Type B pancreatic cell (in vitro differentiated cells): ENCODE measurements at regions not wholly inside any gene's neighbourhood (a gene's known extent, or its start where the extent isn't known, plus 50 kb on each side); places are given as distances from the start of the nearest gene placed in this dataset.
A peak's percentile ranks its signal among the peaks of the same experiment; 100 is the strongest.

Experiments
- DNase-seq: peaks from one replicate; pipeline ENCODE4 v3.0.0; 2021; ENCODE audit warnings: mixed read lengths; ENCODE audit not compliant: unreplicated experiment; ENCODE audit errors: extremely low spot score
- H3K27ac Mint-ChIP-seq: 2 replicates; pipeline ENCODE4 v1.8.0; 2021; ENCODE audit warnings: mild to moderate bottlenecking, mixed read lengths
- H3K27me3 Mint-ChIP-seq: 2 replicates; pipeline ENCODE4 v1.8.0; 2021; ENCODE audit warnings: mixed read lengths
- H3K36me3 Mint-ChIP-seq: 2 replicates; pipeline ENCODE4 v1.8.0; 2021; ENCODE audit warnings: mixed read lengths
- H3K4me1 Mint-ChIP-seq: one replicate; pipeline ENCODE4 v1.8.0; 2021; ENCODE audit warnings: mixed read lengths; ENCODE audit not compliant: unreplicated experiment
- H3K4me3 Mint-ChIP-seq: 2 replicates; pipeline ENCODE4 v1.8.0; 2021; ENCODE audit warnings: mild to moderate bottlenecking, mixed read lengths
- H3K9me3 Mint-ChIP-seq: 2 replicates; pipeline ENCODE4 v1.8.0; 2021; ENCODE audit warnings: mixed read lengths
- TF ChIP-seq, protein P1 (sequence below): fragments of 200-600 bp; sonication (generic); conservative IDR thresholded peaks from 2 replicates; pipeline ENCODE4 v1.5.0; 2021; ENCODE audit warnings: antibody characterized with exemption, mild to moderate bottlenecking

- no peak for DNase-seq
- peaks cover 26% of the 10 kb centered on the region for H3K4me1 Mint-ChIP-seq
Measured at GRCh38 chr20:11204926-11205768, 531.3 kb upstream of the JAG1 start.

GRCh38 chr20:11205769-11206362 lies 532.1 kb upstream of the JAG1 start:
- H3K27ac Mint-ChIP-seq = no peak overlapping the region
- H3K9me3 Mint-ChIP-seq = no peaks in the 10 kb centered on the region
- no peaks in the 10 kb centered on the region for H3K36me3 Mint-ChIP-seq
- TF ChIP-seq, protein P1, sequence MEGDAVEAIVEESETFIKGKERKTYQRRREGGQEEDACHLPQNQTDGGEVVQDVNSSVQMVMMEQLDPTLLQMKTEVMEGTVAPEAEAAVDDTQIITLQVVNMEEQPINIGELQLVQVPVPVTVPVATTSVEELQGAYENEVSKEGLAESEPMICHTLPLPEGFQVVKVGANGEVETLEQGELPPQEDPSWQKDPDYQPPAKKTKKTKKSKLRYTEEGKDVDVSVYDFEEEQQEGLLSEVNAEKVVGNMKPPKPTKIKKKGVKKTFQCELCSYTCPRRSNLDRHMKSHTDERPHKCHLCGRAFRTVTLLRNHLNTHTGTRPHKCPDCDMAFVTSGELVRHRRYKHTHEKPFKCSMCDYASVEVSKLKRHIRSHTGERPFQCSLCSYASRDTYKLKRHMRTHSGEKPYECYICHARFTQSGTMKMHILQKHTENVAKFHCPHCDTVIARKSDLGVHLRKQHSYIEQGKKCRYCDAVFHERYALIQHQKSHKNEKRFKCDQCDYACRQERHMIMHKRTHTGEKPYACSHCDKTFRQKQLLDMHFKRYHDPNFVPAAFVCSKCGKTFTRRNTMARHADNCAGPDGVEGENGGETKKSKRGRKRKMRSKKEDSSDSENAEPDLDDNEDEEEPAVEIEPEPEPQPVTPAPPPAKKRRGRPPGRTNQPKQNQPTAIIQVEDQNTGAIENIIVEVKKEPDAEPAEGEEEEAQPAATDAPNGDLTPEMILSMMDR = no peak
- H3K4me3 Mint-ChIP-seq = no peak overlapping the region
- peaks cover 15% of the 10 kb centered on the region for H3K27me3 Mint-ChIP-seq
- no peak for DNase-seq
- peaks cover 28% of the 10 kb centered on the region for H3K4me1 Mint-ChIP-seq

More at GRCh38 chr20:11204926-11205768, 531.3 kb upstream of the JAG1 start:
- no peaks in the 10 kb centered on the region for H3K9me3 Mint-ChIP-seq
- no peaks in the 10 kb centered on the region for H3K36me3 Mint-ChIP-seq
- no peak overlapping the region for H3K27ac Mint-ChIP-seq
- H3K4me3 Mint-ChIP-seq = no peak overlapping the region
- H3K27me3 Mint-ChIP-seq = peaks cover 12% of the 10 kb centered on the region
- TF ChIP-seq, protein P1 = peak; percentile 83

DNA sequence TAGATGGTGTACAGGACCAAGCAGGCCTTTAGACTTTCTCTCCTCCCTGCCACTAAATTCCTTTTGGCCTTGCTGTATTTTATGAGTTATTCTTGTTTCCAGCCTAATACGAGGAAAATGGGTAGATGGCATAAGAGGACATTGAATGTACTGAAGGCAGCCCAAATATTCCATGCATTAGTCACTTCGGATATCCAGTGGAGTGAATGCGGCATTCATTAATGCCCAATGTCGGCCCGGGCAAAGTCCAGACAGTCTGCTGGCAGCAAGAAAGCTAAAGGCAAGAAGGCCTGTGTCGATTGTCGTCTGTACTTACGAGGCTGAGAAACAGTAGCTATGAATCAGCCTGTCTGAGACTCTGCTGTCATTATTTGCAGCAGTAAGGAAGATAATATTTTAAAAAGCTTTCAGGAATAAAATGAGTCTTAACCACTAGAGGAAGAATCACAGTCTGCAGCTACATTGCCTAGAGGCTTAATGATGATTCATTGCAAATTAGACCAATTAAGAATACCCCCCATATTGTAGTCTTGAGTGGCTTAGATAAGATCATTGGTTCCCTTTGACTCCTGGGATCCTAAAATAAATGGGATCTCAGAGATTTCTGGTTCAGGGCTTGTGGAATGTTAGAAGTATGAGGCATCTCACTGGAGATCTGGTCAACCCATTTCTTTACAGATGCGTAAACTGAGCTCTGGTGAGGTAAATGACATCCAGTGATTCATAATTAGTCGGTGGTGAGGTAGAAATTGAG lies 534.1 kb upstream of the JAG1 start:
- peaks cover 15% of the 10 kb centered on the region for H3K27me3 Mint-ChIP-seq
- no peak overlapping the region for H3K4me3 Mint-ChIP-seq
- DNase-seq = no peak
- H3K36me3 Mint-ChIP-seq = no peaks in the 10 kb centered on the region
- no peaks in the 10 kb centered on the region for H3K9me3 Mint-ChIP-seq
- TF ChIP-seq, protein P1 = no peak
- H3K4me1 Mint-ChIP-seq = peaks cover 35% of the 10 kb centered on the region
- no peak overlapping the region for H3K27ac Mint-ChIP-seq

GRCh38 chr20:11210611-11211010 lies 536.8 kb upstream of the JAG1 start:
- no peak for DNase-seq
- peaks cover 43% of the 10 kb centered on the region for H3K4me1 Mint-ChIP-seq

GRCh38 chr20:11212272-11212671 lies 538.5 kb upstream of the JAG1 start:
- Mint-ChIP-seq H3K27ac (no peak overlapping the region), H3K36me3 (no peaks in the 10 kb centered on the region), H3K4me1 (peaks cover 51% of the 10 kb centered on the region), H3K27me3 (peaks cover 29% of the 10 kb centered on the region), H3K4me3 (no peak overlapping the region), H3K9me3 (no peaks in the 10 kb centered on the region)
- TF ChIP-seq, protein P1 = no peak
- no peak for DNase-seq

More at GRCh38 chr20:11210611-11211010, 536.8 kb upstream of the JAG1 start:
- H3K9me3 Mint-ChIP-seq = no peaks in the 10 kb centered on the region
- no peaks in the 10 kb centered on the region for H3K36me3 Mint-ChIP-seq
- peaks cover 26% of the 10 kb centered on the region for H3K27me3 Mint-ChIP-seq
- H3K27ac Mint-ChIP-seq = no peak overlapping the region
- no peak overlapping the region for H3K4me3 Mint-ChIP-seq
- TF ChIP-seq, protein P1 = no peak
